GM21737 (cell line): ENCODE measurements at regions not wholly inside any gene's neighbourhood (a gene's known extent, or its start where the extent isn't known, plus 50 kb on each side); places are given as distances from the start of the nearest gene placed in this dataset.

Source experiments
- ATAC-seq: cut with Tn5 transposase; IDR thresholded peaks from one replicate; pipeline ENCODE4 v1.9.1; 2021; ENCODE audit warnings: mild to moderate bottlenecking, moderate library complexity; ENCODE audit not compliant: unreplicated experiment

GRCh38 chr6:139590206-139590605 lies 215.8 kb upstream of the CITED2 start:
- ATAC-seq: no peak

- ATAC-seq: no peak
Measured at GRCh38 chr6:139588734-139589593, 214.5 kb upstream of the CITED2 start.

GRCh38 chr6:139588076-139588639 lies 213.7 kb upstream of the CITED2 start:
- no peak for ATAC-seq

GRCh38 chr6:139587469-139587868 lies 213.0 kb upstream of the CITED2 start:
- no peak for ATAC-seq

GRCh38 chr6:139586273-139586672 lies 211.8 kb upstream of the CITED2 start:
- ATAC-seq: no peak

GRCh38 chr6:139584599-139584998 lies 210.2 kb upstream of the CITED2 start:
- ATAC-seq: no peak

- ATAC-seq: no peak
Measured at GRCh38 chr6:139583420-139583819, 209.0 kb upstream of the CITED2 start.

GRCh38 chr6:139582956-139583355 lies 208.5 kb upstream of the CITED2 start:
- ATAC-seq: no peak

GRCh38 chr6:139581485-139581865 lies 207.0 kb upstream of the CITED2 start:
- ATAC-seq: no peak

GRCh38 chr6:139580592-139581484 lies 206.4 kb upstream of the CITED2 start:
- peak; percentile 78 for ATAC-seq

GRCh38 chr6:139577763-139578604 lies 203.5 kb upstream of the CITED2 start:
- no peak for ATAC-seq

GRCh38 chr6:139577124-139577762 lies 202.8 kb upstream of the CITED2 start:
- ATAC-seq: no peak

GRCh38 chr6:139572001-139572400 lies 197.6 kb upstream of the CITED2 start:
- ATAC-seq: no peak

- ATAC-seq: no peak
Measured at GRCh38 chr6:139570166-139570565, 195.7 kb upstream of the CITED2 start.

- ATAC-seq: no peak
Measured at GRCh38 chr6:139569566-139569965, 195.1 kb upstream of the CITED2 start.

GRCh38 chr6:139568956-139569538 lies 194.6 kb upstream of the CITED2 start:
- no peak for ATAC-seq

GRCh38 chr6:139568151-139568955 lies 193.9 kb upstream of the CITED2 start:
- ATAC-seq: no peak

- ATAC-seq: no peak
Measured at GRCh38 chr6:139567095-139567494, 192.6 kb upstream of the CITED2 start.

- ATAC-seq: no peak
Measured at GRCh38 chr6:139565591-139565990, 191.1 kb upstream of the CITED2 start.
